ENCODE measurements at regions not wholly inside any gene's neighbourhood (a gene's known extent, or its start where the extent isn't known, plus 50 kb on each side); places are given as distances from the start of the nearest gene placed in this dataset.
"Not testable (repeated sequence)": the region's sequence is repeated elsewhere in the genome, so short reads cannot be mapped to it uniquely, and the experiment has no call there.

DNA sequence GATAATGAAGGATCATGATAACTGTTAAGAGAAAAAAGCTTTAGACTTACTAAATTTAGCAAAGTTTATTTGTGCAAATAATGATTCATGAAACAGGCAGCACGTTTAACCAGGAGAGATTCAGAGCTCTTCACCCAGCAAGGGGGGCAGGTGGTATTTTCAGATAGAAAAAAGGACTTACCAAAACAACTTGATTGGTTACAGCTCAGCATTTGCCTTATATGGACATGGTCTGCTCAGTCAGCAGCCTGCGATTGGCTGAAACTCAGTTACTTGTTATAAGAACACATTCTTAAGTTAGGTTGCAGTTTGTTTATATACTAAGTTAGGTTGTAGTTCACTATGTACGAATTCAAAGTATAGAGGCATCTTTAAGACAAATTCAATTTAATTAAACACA, 165.6 kb downstream of the DUSP10 start:
- no peak for TF ChIP-seq CTCF (conservative IDR thresholded peaks at IDR 0.05; ENCODE audit: low read depth, low read length)
- H3K4me3 ChIP-seq (ENCODE audit: low read length), result no peak overlapping the region
- no peak for DNase-seq (ENCODE audit: low read depth)

- no peak overlapping the region for H3K4me3 ChIP-seq (ENCODE audit: low read length)
- TF ChIP-seq CTCF (conservative IDR thresholded peaks at IDR 0.05; ENCODE audit: low read depth, low read length), result no peak
- no peak for DNase-seq (ENCODE audit: low read depth)
These were observed 158.4 kb downstream of the DUSP10 start for GRCh38 chr1:221583465-221583864.

DNA sequence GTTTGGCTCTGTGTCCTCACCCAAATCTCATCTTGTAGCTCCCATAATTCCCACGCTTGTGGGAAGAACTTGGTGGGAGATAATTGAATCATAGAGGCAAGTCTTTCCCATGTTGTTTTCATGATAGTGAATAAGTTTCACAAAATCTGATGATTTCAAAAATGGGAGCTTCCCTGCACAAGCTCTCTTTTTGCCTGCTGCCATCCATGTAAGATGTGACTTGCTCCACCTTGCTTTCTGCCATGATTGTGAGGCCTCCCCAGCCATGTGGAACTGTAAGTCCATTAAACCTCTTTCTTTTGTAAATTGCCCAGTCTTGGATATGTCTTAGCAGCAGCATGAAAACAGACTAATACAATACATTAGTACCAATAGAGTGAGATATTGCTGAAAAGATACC, 154.9 kb downstream of the DUSP10 start:
- H3K4me3 ChIP-seq (ENCODE audit: low read length); DNase-seq (ENCODE audit: low read depth): not testable (repeated sequence)

- H3K4me3 ChIP-seq (ENCODE audit: low read length), result not testable (repeated sequence)
These were observed 150.6 kb downstream of the DUSP10 start for GRCh38 chr1:221591250-221591649.

DNA sequence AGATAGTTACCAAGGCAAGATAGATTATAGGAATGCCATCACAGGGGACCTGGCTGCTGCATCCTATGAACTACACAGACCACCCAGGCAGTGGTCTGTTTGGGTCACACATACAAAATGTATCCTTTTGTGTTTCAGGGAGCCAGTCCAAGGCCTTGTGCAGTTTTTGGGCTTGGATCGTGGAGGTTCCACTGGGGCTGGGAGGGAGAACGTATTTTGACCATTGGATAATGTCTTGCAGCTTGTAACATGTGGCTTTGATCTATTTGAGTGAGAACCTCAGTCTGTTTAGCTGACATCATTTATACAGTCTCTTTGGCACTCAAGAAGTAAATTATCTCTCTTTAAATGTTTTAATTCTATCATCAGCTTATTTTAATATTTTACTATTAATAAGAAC, 147.3 kb downstream of the DUSP10 start:
- no peak for TF ChIP-seq CTCF (conservative IDR thresholded peaks at IDR 0.05; ENCODE audit: low read depth, low read length)

More at GRCh38 chr1:221591250-221591649, 150.6 kb downstream of the DUSP10 start:
- DNase-seq (ENCODE audit: low read depth), result not testable (repeated sequence)

DNA sequence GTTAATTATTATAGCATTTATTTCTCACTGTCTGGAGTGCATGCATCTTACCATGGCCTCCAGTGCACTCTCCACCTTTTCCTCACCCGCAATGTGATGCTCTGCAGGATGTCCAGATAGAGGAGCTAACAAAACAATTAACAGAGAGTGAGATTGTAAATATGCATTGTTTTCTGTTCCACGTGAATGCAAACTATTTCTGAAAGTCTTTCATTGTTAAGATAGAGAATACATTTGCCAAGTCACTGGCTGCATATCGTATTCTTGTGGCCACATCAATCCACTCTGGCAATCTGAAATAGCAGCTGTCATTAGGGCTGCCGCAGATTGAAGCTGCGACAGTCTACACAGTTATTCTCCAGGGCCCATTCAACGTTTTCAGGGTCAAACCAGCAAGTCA, 143.8 kb downstream of the DUSP10 start:
- no peak for TF ChIP-seq CTCF (conservative IDR thresholded peaks at IDR 0.05; ENCODE audit: low read depth, low read length)

More for the DNA sequence above, 147.3 kb downstream of the DUSP10 start:
- no peak overlapping the region for H3K4me3 ChIP-seq (ENCODE audit: low read length)
- DNase-seq (ENCODE audit: low read depth), result no peak

DNA sequence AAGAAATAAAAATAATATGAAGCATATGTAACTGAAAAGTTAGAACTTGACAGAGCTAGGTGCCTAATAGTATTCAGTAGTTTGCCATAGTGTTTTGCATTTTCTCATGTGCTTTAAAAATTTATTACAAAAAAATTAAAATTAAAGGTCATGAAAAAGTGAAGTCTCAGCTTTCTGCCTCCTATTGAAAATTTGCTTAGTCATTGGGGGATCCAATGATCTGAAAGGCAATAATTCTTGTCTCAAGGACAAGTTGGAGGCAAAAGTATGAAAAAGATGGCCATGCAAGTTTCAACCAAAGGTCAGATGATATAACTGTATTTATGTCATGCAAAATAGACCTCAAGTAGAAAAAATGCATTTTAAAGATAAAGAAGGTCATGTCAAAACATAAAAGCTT, 140.7 kb downstream of the DUSP10 start:
- no peak for TF ChIP-seq CTCF (conservative IDR thresholded peaks at IDR 0.05; ENCODE audit: low read depth, low read length)
- no peak for DNase-seq (ENCODE audit: low read depth)
- H3K4me3 ChIP-seq (ENCODE audit: low read length), result no peak overlapping the region

More for the DNA sequence above, 143.8 kb downstream of the DUSP10 start:
- no peak overlapping the region for H3K4me3 ChIP-seq (ENCODE audit: low read length)
- DNase-seq (ENCODE audit: low read depth), result no peak

- TF ChIP-seq CTCF (conservative IDR thresholded peaks at IDR 0.05; ENCODE audit: low read depth, low read length), result no peak
- no peak for DNase-seq (ENCODE audit: low read depth)
- no peak overlapping the region for H3K4me3 ChIP-seq (ENCODE audit: low read length)
These were observed 139.1 kb downstream of the DUSP10 start for GRCh38 chr1:221602830-221603229.

- not testable (repeated sequence) for DNase-seq (ENCODE audit: low read depth); H3K4me3 ChIP-seq (ENCODE audit: low read length)
These were observed 137.5 kb downstream of the DUSP10 start for GRCh38 chr1:221604390-221604789.

Measured in retinal pigment epithelial cell (primary cell).